BJ (cell line): ENCODE measurements at regions not wholly inside any gene's neighbourhood (a gene's known extent, or its start where the extent isn't known, plus 50 kb on each side); places are given as distances from the start of the nearest gene placed in this dataset.

ENCODE experiments used
- CTCF ChIA-PET: fragments of 350-600 bp; formaldehyde crosslinking; extraction: SDS; loops from one replicate; lab custom pipeline; 2021; ENCODE audit warnings: antibody characterized with exemption, inconsistent platforms; lab: Yijun Ruan, JAX
- POLR2A ChIA-PET: fragments of 300-600 bp; sonication (Branson Sonifier 250); formaldehyde crosslinking; extraction: SDS; loops from one replicate; lab custom pipeline; 2021; ENCODE audit warnings: antibody characterized with exemption; lab: Charles Lee
- DNase-seq: peaks from one replicate; pipeline ENCODE4 v3.0.0-alpha.2; 2011; ENCODE audit warnings: low read depth
- H3K27me3 ChIP-seq: 2 replicates; pipeline ENCODE4 v1.6.0; 2011; ENCODE audit warnings: low read length; ENCODE audit not compliant: control insufficient read depth, insufficient read depth
- H3K36me3 ChIP-seq: 2 replicates; pipeline ENCODE4 v1.5.1; 2011; ENCODE audit warnings: low read length; ENCODE audit not compliant: control insufficient read depth, insufficient read depth
- H3K4me3 ChIP-seq: 2 replicates; pipeline ENCODE4 v1.5.1; 2011; ENCODE audit warnings: low read depth, mild to moderate bottlenecking, control low read depth, low read length
- TF ChIP-seq, protein P1 (sequence below): IDR thresholded peaks from 2 replicates; pipeline ENCODE4 v1.5.1; 2011; ENCODE audit warnings: low read depth, mild to moderate bottlenecking, control low read depth, inconsistent platforms, low read length, moderate library complexity; ENCODE audit not compliant: insufficient read depth

- no peaks in the 10 kb centered on the region for H3K36me3 ChIP-seq
- no peak for DNase-seq
- H3K27me3 ChIP-seq: no peaks in the 10 kb centered on the region; the same call in none of the 2 replicates
- POLR2A ChIA-PET: no interaction called here
- CTCF ChIA-PET: interaction anchor here (0.6 to 1.9 kb wide), 6 partner anchors 41 to 400 kb away, joined by 3 to 6 read pairs (median 4); no protein-coding TSS in a partner anchor
- TF ChIP-seq, protein P1, sequence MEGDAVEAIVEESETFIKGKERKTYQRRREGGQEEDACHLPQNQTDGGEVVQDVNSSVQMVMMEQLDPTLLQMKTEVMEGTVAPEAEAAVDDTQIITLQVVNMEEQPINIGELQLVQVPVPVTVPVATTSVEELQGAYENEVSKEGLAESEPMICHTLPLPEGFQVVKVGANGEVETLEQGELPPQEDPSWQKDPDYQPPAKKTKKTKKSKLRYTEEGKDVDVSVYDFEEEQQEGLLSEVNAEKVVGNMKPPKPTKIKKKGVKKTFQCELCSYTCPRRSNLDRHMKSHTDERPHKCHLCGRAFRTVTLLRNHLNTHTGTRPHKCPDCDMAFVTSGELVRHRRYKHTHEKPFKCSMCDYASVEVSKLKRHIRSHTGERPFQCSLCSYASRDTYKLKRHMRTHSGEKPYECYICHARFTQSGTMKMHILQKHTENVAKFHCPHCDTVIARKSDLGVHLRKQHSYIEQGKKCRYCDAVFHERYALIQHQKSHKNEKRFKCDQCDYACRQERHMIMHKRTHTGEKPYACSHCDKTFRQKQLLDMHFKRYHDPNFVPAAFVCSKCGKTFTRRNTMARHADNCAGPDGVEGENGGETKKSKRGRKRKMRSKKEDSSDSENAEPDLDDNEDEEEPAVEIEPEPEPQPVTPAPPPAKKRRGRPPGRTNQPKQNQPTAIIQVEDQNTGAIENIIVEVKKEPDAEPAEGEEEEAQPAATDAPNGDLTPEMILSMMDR: no peak
- H3K4me3 ChIP-seq: no peak overlapping the region
These were observed 273.7 kb downstream of the DAD1 start for GRCh38 chr14:22315336-22315735.

- ChIA-PET POLR2A (no interaction called here), CTCF (interaction anchor here (0.8 to 1.9 kb wide), 9 partner anchors 9 to 112 kb away, joined by 3 to 6 read pairs (median 4); no protein-coding TSS in a partner anchor)
- TF ChIP-seq, protein P1: peak; percentile 65
- no peak for DNase-seq
- Histone ChIP-seq H3K4me3 (no peak overlapping the region), H3K27me3 (no peaks in the 10 kb centered on the region; the same call in none of the 2 replicates), H3K36me3 (no peaks in the 10 kb centered on the region)
These were observed 274.7 kb downstream of the DAD1 start for GRCh38 chr14:22314183-22314820.

GRCh38 chr14:22313172-22313801 is 275.7 kb downstream of the DAD1 start:
- H3K4me3 ChIP-seq: no peak overlapping the region
- TF ChIP-seq, protein P1: no peak
- POLR2A ChIA-PET: no interaction called here
- H3K27me3 ChIP-seq: no peaks in the 10 kb centered on the region; the same call in 1 of the 2 replicates
- CTCF ChIA-PET: interaction anchor here (0.6 to 1.1 kb wide), 6 partner anchors 10 to 71 kb away, joined by 3 to 6 read pairs (median 4); no protein-coding TSS in a partner anchor
- no peaks in the 10 kb centered on the region for H3K36me3 ChIP-seq
- no peak for DNase-seq

GRCh38 chr14:22311636-22312035 is 277.4 kb downstream of the DAD1 start:
- Histone ChIP-seq H3K36me3 (no peaks in the 10 kb centered on the region), H3K4me3 (no peak overlapping the region), H3K27me3 (no peaks in the 10 kb centered on the region; the same call in 1 of the 2 replicates)
- TF ChIP-seq, protein P1: no peak
- POLR2A ChIA-PET: no interaction called here
- CTCF ChIA-PET: interaction anchor here (2.1 kb wide), 1 partner anchor 8 kb away, joined by 6 read pairs; no protein-coding TSS in a partner anchor
- DNase-seq: no peak

GRCh38 chr14:22305607-22306006 is 283.4 kb downstream of the DAD1 start:
- DNase-seq: no peak
- H3K27me3 ChIP-seq: peaks cover 2% of the 10 kb centered on the region; the same call in 1 of the 2 replicates
- no peak overlapping the region for H3K4me3 ChIP-seq
- TF ChIP-seq, protein P1: no peak
- ChIA-PET POLR2A (no interaction called here), CTCF (no interaction called here)
- no peaks in the 10 kb centered on the region for H3K36me3 ChIP-seq
